ENCODE measurements at regions not wholly inside any gene's neighbourhood (a gene's known extent, or its start where the extent isn't known, plus 50 kb on each side); places are given as distances from the start of the nearest gene placed in this dataset.

GRCh38 chr5:128774605-128775004 is 190.7 kb upstream of the SLC27A6 start:
- no peak overlapping the region for H3K4me3 ChIP-seq
- CTCF ChIA-PET, result no interaction called here
- no peaks in the 10 kb centered on the region for H3K9me3 ChIP-seq
- H3K4me2 ChIP-seq, result no peak overlapping the region
- H3K27ac ChIP-seq, result no peak overlapping the region
- POLR2A ChIA-PET, result no interaction called here
- WGBS (ENCODE audit: missing lambda C conversion rate), result 50% methylated on average over 7 of the region's 7 CpGs
- no peaks in the 10 kb centered on the region for H3K4me1 ChIP-seq
- no peak for DNase-seq (ENCODE audit: low read depth in 1 of 2, low spot score in 1 of 2)
- FAIRE-seq, result no peak
- no peak for ATAC-seq
- no peak for TF ChIP-seq EHMT2 (IDR thresholded peaks at IDR 0.05; ENCODE audit: low read depth)
- TF ChIP-seq PBX3 (IDR thresholded peaks at IDR 0.05), result no peak
- no peak for TF ChIP-seq HDAC2 (IDR thresholded peaks at IDR 0.05)
- TF ChIP-seq ZC3H11A (IDR thresholded peaks at IDR 0.05), result no peak
- TF ChIP-seq CHD2 (IDR thresholded peaks at IDR 0.05; ENCODE audit: low read length, partially characterized antibody), result no peak
- TF ChIP-seq ZSCAN20 (CRISPR knock-in tag; IDR thresholded peaks at IDR 0.05), result no peak
- TF ChIP-seq SREBF2 (IDR thresholded peaks at IDR 0.05), result no peak
- no peak for TF ChIP-seq RNF2 (IDR thresholded peaks at IDR 0.05; ENCODE audit: borderline replicate concordance, low read depth)
- no peak for TF ChIP-seq E2F6 (IDR thresholded peaks at IDR 0.05; ENCODE audit: borderline replicate concordance, low read depth)
- no peak for TF ChIP-seq CBX8 (IDR thresholded peaks at IDR 0.05)
- no peak for TF ChIP-seq NFE2L2 (conservative IDR thresholded peaks at IDR 0.05; ENCODE audit: low read length)
- TF ChIP-seq EP300 (IDR thresholded peaks at IDR 0.05), result no peak

- no peaks in the 10 kb centered on the region for H3K4me1 ChIP-seq
- POLR2A ChIA-PET, result no interaction called here
- H3K4me2 ChIP-seq, result no peak overlapping the region
- TF ChIP-seq FOXS1 (CRISPR knock-in tag; IDR thresholded peaks at IDR 0.05), result no peak
- no peak for TF ChIP-seq HOXB13 (CRISPR knock-in tag; IDR thresholded peaks at IDR 0.05; ENCODE audit: low read depth)
- no peak for TF ChIP-seq BHLHE40 (IDR thresholded peaks at IDR 0.05; ENCODE audit: low read depth, low read length)
- no peak for TF ChIP-seq JUNB (IDR thresholded peaks at IDR 0.05)
- TF ChIP-seq RARB (CRISPR knock-in tag; IDR thresholded peaks at IDR 0.05), result no peak
- TF ChIP-seq RNF2 (IDR thresholded peaks at IDR 0.05; ENCODE audit: borderline replicate concordance, low read depth), result no peak
- no peak for TF ChIP-seq HES2 (IDR thresholded peaks at IDR 0.05)
- no peak for TF ChIP-seq POLR2AphosphoS2 (conservative IDR thresholded peaks at IDR 0.05; ENCODE audit: low read length)
- TF ChIP-seq HOXB5 (CRISPR knock-in tag; IDR thresholded peaks at IDR 0.05), result no peak
- no peak for TF ChIP-seq EHF (CRISPR knock-in tag; IDR thresholded peaks at IDR 0.05)
- no peak for TF ChIP-seq SREBF2 (IDR thresholded peaks at IDR 0.05)
- no peak for TF ChIP-seq NFE2L2 (conservative IDR thresholded peaks at IDR 0.05; ENCODE audit: low read length)
- TF ChIP-seq HDAC2 (IDR thresholded peaks at IDR 0.05), result no peak
- no peak for TF ChIP-seq HEYL (CRISPR knock-in tag; IDR thresholded peaks at IDR 0.05)
- no peak for TF ChIP-seq HMGXB4 (CRISPR knock-in tag; IDR thresholded peaks at IDR 0.05; ENCODE audit: borderline replicate concordance)
- TF ChIP-seq ZSCAN20 (CRISPR knock-in tag; IDR thresholded peaks at IDR 0.05), result no peak
- no peak for TF ChIP-seq RAD21 (conservative IDR thresholded peaks at IDR 0.05 in 1 of 2, IDR thresholded peaks at IDR 0.05 in 1 of 2)
- TF ChIP-seq E2F6 (IDR thresholded peaks at IDR 0.05; ENCODE audit: borderline replicate concordance, low read depth), result no peak
- no peak for TF ChIP-seq MAFK (IDR thresholded peaks at IDR 0.05; ENCODE audit: partially characterized antibody)
- no peak for TF ChIP-seq NR3C1 (IDR thresholded peaks at IDR 0.05)
- CTCF ChIA-PET, result no interaction called here
- H3K4me3 ChIP-seq, result no peak overlapping the region
- no peak for ATAC-seq
- FAIRE-seq, result no peak
- no peak for DNase-seq (ENCODE audit: low read depth in 1 of 2, low spot score in 1 of 2)
- H3K27ac ChIP-seq, result no peak overlapping the region
- H3K9me3 ChIP-seq, result no peaks in the 10 kb centered on the region
- WGBS (ENCODE audit: missing lambda C conversion rate), result 28% methylated on average over 3 of the region's 3 CpGs
Measured at GRCh38 chr5:128775558-128775957, 189.7 kb upstream of the SLC27A6 start.
